SK-N-SH (cell line): ENCODE measurements at regions not wholly inside any gene's neighbourhood (a gene's known extent, or its start where the extent isn't known, plus 50 kb on each side); places are given as distances from the start of the nearest gene placed in this dataset.

Source experiments
- CTCF ChIA-PET: fragments of 300-600, 350-600 bp; formaldehyde crosslinking; extraction: SDS; loops from one replicate; lab custom pipeline; 2021; lab: Yijun Ruan, JAX
- POLR2A ChIA-PET: fragments of 350-600 bp; sonication (Branson Sonifier 250); formaldehyde crosslinking; extraction: SDS; loops from one replicate; lab custom pipeline; 2020; ENCODE audit warnings: antibody characterized with exemption, inconsistent platforms; lab: Yijun Ruan, JAX
- DNase-seq: peaks from one replicate; pipeline ENCODE4 v3.0.0; 2012
- H2AFZ ChIP-seq: fragments of 200-600 bp; sonication (generic); 2 replicates; pipeline ENCODE4 v1.8.1; 2016; ENCODE audit warnings: antibody characterized with exemption, mild to moderate bottlenecking, low read depth
- H3F3A ChIP-seq: fragments of 200-600 bp; sonication (generic); replicated peaks from 2 replicates; pipeline ENCODE3; 2016; ENCODE audit warnings: antibody characterized with exemption, mild to moderate bottlenecking; ENCODE audit not compliant: insufficient read depth
- H3K27ac ChIP-seq, 2 experiments: fragments of 200-500 bp in 1 of 2; fragments of 200-600 bp in 1 of 2; sonication (Bioruptor generic) in 1 of 2; sonication (generic), shearing (Covaris generic) in 1 of 2; 2 replicates each; pipeline versions ENCODE4 v1.5.1 to v1.6.1; 2014 to 2016; ENCODE audit warnings: low read depth in 2 of 2, inconsistent platforms in 1 of 2, low read length in 1 of 2, mild to moderate bottlenecking in 1 of 2, mixed read lengths in 1 of 2
- H3K27me3 ChIP-seq: fragments of 200-600 bp; sonication (generic), shearing (Covaris generic); 2 replicates; pipeline ENCODE4 v1.6.1; 2016; ENCODE audit warnings: mixed run types; ENCODE audit not compliant: insufficient read depth
- H3K36me3 ChIP-seq, 2 experiments: fragments of 200-500 bp in 1 of 2; fragments of 200-600 bp in 1 of 2; sonication (Bioruptor generic) in 1 of 2; sonication (generic) in 1 of 2; replicated peaks in 1 of 2; 2 replicates each; pipeline versions ENCODE3 to v1.5.1; 2014 to 2016; ENCODE audit warnings: low read length in 1 of 2, mild to moderate bottlenecking in 1 of 2; ENCODE audit not compliant: insufficient read depth in 2 of 2, control insufficient read depth in 1 of 2
- H3K4me1 ChIP-seq, 2 experiments: fragments of 200-500 bp in 1 of 2; fragments of 200-600 bp in 1 of 2; sonication (Bioruptor generic) in 1 of 2; sonication (generic), shearing (Covaris generic) in 1 of 2; 2 replicates each; pipeline versions ENCODE4 v1.5.1 to v1.6.1; 2014 to 2016; ENCODE audit warnings: low read depth in 1 of 2, low read length in 1 of 2, mixed run types in 1 of 2; ENCODE audit not compliant: insufficient read depth in 2 of 2, control insufficient read depth in 1 of 2
- H3K4me2 ChIP-seq: fragments of 200-600 bp; sonication (generic), shearing (Covaris generic); 2 replicates; pipeline ENCODE4 v1.6.1; 2017; ENCODE audit warnings: mixed run types
- H3K4me3 ChIP-seq, 2 experiments: fragments of 200-500 bp in 1 of 2; fragments of 200-600 bp in 1 of 2; sonication (Bioruptor generic) in 1 of 2; sonication (generic), shearing (Covaris generic) in 1 of 2; 2 replicates each; pipeline versions ENCODE4 v1.5.1 to v1.8.1; 2014 to 2016; ENCODE audit warnings: low read depth in 2 of 2, inconsistent platforms in 1 of 2, low read length in 1 of 2, mild to moderate bottlenecking in 1 of 2, mixed read lengths in 1 of 2, moderate library complexity in 1 of 2
- H3K79me2 ChIP-seq: fragments of 200-600 bp; sonication (generic); 2 replicates; pipeline ENCODE4 v1.8.1; 2017; ENCODE audit warnings: mild to moderate bottlenecking; ENCODE audit not compliant: insufficient read depth
- H3K9ac ChIP-seq: fragments of 200-600 bp; sonication (generic); 2 replicates; pipeline ENCODE4 v1.6.1; 2017; ENCODE audit warnings: mixed run types
- H3K9me2 ChIP-seq: fragments of 200-600 bp; sonication (generic); 2 replicates; pipeline ENCODE4 v1.6.1; 2017; ENCODE audit warnings: mixed run types
- H3K9me3 ChIP-seq: fragments of 200-600 bp; sonication (generic); 2 replicates; pipeline ENCODE4 v1.6.1; 2017; ENCODE audit warnings: mixed run types, mild to moderate bottlenecking, moderate library complexity
- H4K20me1 ChIP-seq: fragments of 200-600 bp; sonication (generic); 2 replicates; pipeline ENCODE4 v1.6.1; 2017; ENCODE audit warnings: mild to moderate bottlenecking, mixed run types; ENCODE audit not compliant: insufficient read depth
- EP300 ChIP-seq, 2 experiments: IDR thresholded peaks; 2 replicates each; pipeline versions ENCODE4 v1.4.0 to v1.6.1; 2012; ENCODE audit warnings: borderline replicate concordance in 1 of 2, low read depth in 1 of 2, low read length in 1 of 2
- EZH2phosphoT487 ChIP-seq: fragments of 200-600 bp; sonication (generic); IDR thresholded peaks from 2 replicates; pipeline ENCODE4 v1.6.1; 2017; ENCODE audit warnings: low read depth, mixed run types, mild to moderate bottlenecking, antibody characterized with exemption, moderate library complexity, borderline replicate concordance
- GATA2 ChIP-seq: sonication (generic); formaldehyde crosslinking; IDR thresholded peaks from 2 replicates; pipeline ENCODE4 v1.5.0; 2020; ENCODE audit warnings: mild to moderate bottlenecking, missing genetic modification reagents
- MEF2A ChIP-seq: IDR thresholded peaks from 2 replicates; pipeline ENCODE4 v1.4.0; 2012; ENCODE audit warnings: low read depth, borderline replicate concordance
- NFIC ChIP-seq: IDR thresholded peaks from 2 replicates; pipeline ENCODE4 v1.4.0; 2012; ENCODE audit warnings: borderline replicate concordance
- NRF1 ChIP-seq: IDR thresholded peaks from 2 replicates; pipeline ENCODE4 v1.6.1; 2012; ENCODE audit warnings: low read depth, mild to moderate bottlenecking, low read length
- REST ChIP-seq: IDR thresholded peaks from 2 replicates; pipeline ENCODE4 v1.6.1; 2012; ENCODE audit warnings: mild to moderate bottlenecking, low read depth, low read length, moderate library complexity
- RXRA ChIP-seq: IDR thresholded peaks from 2 replicates; pipeline ENCODE4 v1.4.0; 2012; ENCODE audit warnings: low read depth, mild to moderate bottlenecking, borderline replicate concordance
- SIN3A ChIP-seq: IDR thresholded peaks from 2 replicates; pipeline ENCODE4 v1.6.1; 2012; ENCODE audit warnings: low read depth, mild to moderate bottlenecking, low read length, moderate library complexity, borderline replicate concordance
- TEAD4 ChIP-seq: IDR thresholded peaks from 2 replicates; pipeline ENCODE4 v1.4.0; 2012; ENCODE audit warnings: mild to moderate bottlenecking, borderline replicate concordance; ENCODE audit not compliant: insufficient read depth
- USF1 ChIP-seq: IDR thresholded peaks from 2 replicates; pipeline ENCODE4 v1.4.0; 2012; ENCODE audit warnings: low read depth, borderline replicate concordance
- USF2 ChIP-seq: fragments of 150-350 bp; IDR thresholded peaks from 2 replicates; pipeline ENCODE4 v1.6.1; 2017; ENCODE audit warnings: antibody characterized with exemption, low read length, low read depth, borderline replicate concordance
- ZBTB33 ChIP-seq: IDR thresholded peaks from 2 replicates; pipeline ENCODE4 v1.4.0; 2012; ENCODE audit warnings: low read depth, borderline replicate concordance
- WGBS: methylation state at CpG from one replicate; pipeline ENCODE4 v1.1.6; 2017; ENCODE audit warnings: low lambda C conversion rate; 5-methylcytosine and 5-hydroxymethylcytosine counted together
- TF ChIP-seq, protein P1 (sequence below): IDR thresholded peaks from 2 replicates; pipeline ENCODE4; 2012

- Histone ChIP-seq H2AFZ (no peak overlapping the region), H3K27me3 (no peaks in the 10 kb centered on the region), H3K4me1 (peaks cover 8 to 36% of the 10 kb centered on the region in 2 experiments; a peak in 2 of 4 replicates), H3K4me3 (peak overlapping the region in 1 of 2 experiments; percentile 40; a peak in 2 of 4 replicates), H3K9me3 (no peaks in the 10 kb centered on the region), H4K20me1 (no peaks in the 10 kb centered on the region), H3K9me2 (no peaks in the 10 kb centered on the region), H3K79me2 (no peaks in the 10 kb centered on the region), H3K27ac (peak overlapping the region in 1 of 2 experiments; percentile 97; a peak in 2 of 4 replicates), H3K36me3 (no peaks in the 10 kb centered on the region), H3F3A (no peaks in the 10 kb centered on the region), H3K9ac (no peak overlapping the region), H3K4me2 (peak overlapping the region; percentile 78; the same call in 1 of the 2 replicates)
- POLR2A ChIA-PET = interaction anchor here (0.9 to 3.0 kb wide), 5 partner anchors 24 to 1891 kb away, joined by 3 to 31 read pairs (median 3); partner anchors contain the start of gene ADGRL2
- TF ChIP-seq EP300 (IDR thresholded peaks at IDR 0.05; ENCODE audit: borderline replicate concordance in 1 of 2, low read depth in 1 of 2, low read length in 1 of 2) (0 out of 4 replicates have a peak, but pooled peaks of 1 of the 2 experiments have one; percentile 1), NFIC (no peak)
- DNase-seq = no peak
- CTCF ChIA-PET = interaction anchor here (0.8 to 1.8 kb wide), 2 partner anchors 78 to 165 kb away, joined by 3 to 5 read pairs; no protein-coding TSS in a partner anchor
- WGBS = 92% methylated on average over 8 of the region's 8 CpGs
Measured at GRCh38 chr1:83691953-83692500, 306.9 kb downstream of the TTLL7 start.

DNA sequence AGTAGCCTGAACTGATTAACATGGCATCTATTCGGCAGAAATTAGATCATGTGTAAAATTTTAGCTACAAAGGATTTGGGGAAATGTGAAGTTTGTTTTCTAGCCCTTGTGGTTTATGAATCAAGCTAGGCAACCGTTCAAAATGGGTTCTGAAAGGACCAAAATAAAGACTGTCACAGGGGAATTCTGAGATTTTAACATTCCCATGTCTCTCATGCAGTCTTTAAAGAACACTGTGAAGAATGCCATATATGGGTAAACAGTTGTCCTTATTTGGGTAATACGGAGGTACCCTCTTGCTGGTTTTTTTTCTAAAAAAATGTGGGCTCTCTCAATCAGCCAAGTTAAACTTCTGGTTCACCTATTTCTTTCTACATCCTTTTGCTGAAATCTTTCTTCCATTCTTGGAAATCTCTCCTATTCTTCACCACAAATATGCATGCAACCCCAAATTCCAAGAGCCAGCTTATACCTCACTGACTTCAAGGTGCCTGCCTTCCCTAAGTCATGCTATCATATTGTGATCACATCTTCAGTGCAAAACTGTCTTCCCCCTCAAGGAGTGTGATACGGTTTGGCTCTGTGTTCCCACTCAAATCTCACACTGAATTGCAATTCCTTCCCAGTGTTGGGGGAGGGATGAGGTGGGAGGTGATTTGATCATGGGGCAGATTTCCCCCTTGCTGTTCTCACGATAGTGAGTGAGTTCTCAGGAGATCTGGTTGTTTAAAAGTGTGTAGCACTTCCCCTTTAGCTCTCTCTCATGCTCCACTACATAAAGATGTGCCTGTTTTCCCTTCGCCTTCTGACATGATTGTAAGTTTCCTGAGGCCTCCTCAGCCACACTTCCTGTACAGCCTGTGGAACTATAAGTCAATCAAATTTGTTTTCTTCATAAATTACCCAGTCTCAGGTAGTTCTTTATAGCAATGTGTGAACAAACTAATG, 308.7 kb downstream of the TTLL7 start:
- Histone ChIP-seq H2AFZ (no peak overlapping the region), H3K27me3 (no peaks in the 10 kb centered on the region), H3K9me2 (no peaks in the 10 kb centered on the region), H3K27ac (no peak overlapping the region), H3F3A (no peaks in the 10 kb centered on the region), H3K4me2 (no peak overlapping the region), H3K9ac (no peak overlapping the region), H3K4me3 (no peak overlapping the region), H3K79me2 (no peaks in the 10 kb centered on the region), H4K20me1 (no peaks in the 10 kb centered on the region), H3K36me3 (no peaks in the 10 kb centered on the region), H3K4me1 (peaks cover 8 to 28% of the 10 kb centered on the region in 2 experiments; a peak in 2 of 4 replicates), H3K9me3 (no peaks in the 10 kb centered on the region)
- no peak for DNase-seq
- CTCF ChIA-PET = no interaction called here
- POLR2A ChIA-PET = no interaction called here
- 35% methylated on average over 6 of the region's 6 CpGs for WGBS
- TF ChIP-seq REST = no peak
- TF ChIP-seq, protein P1, sequence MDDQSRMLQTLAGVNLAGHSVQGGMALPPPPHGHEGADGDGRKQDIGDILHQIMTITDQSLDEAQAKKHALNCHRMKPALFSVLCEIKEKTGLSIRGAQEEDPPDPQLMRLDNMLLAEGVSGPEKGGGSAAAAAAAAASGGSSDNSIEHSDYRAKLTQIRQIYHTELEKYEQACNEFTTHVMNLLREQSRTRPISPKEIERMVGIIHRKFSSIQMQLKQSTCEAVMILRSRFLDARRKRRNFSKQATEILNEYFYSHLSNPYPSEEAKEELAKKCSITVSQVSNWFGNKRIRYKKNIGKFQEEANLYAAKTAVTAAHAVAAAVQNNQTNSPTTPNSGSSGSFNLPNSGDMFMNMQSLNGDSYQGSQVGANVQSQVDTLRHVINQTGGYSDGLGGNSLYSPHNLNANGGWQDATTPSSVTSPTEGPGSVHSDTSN = no peak
- TF ChIP-seq SIN3A = no peak
- TF ChIP-seq USF2 = no peak
- TF ChIP-seq ZBTB33 = no peak
- no peak for TF ChIP-seq NRF1
- no peak for TF ChIP-seq USF1
- TF ChIP-seq RXRA = no peak
- no peak for TF ChIP-seq MEF2A
- TF ChIP-seq TEAD4 = no peak
- no peak for TF ChIP-seq NFIC
- no peak for TF ChIP-seq GATA2
- no peak for TF ChIP-seq EZH2phosphoT487
- TF ChIP-seq EP300 (IDR thresholded peaks at IDR 0.05; ENCODE audit: borderline replicate concordance in 1 of 2, low read depth in 1 of 2, low read length in 1 of 2) = no peak
